Globus pallidus (tissue), 1 donor: ENCODE measurements at regions not wholly inside any gene's neighbourhood (a gene's known extent, or its start where the extent isn't known, plus 50 kb on each side); places are given as distances from the start of the nearest gene placed in this dataset.

Experiments used
- DNase-seq: peaks from one replicate; pipeline ENCODE4 v3.0.0-alpha.2; 2015; ENCODE audit warnings: low spot score

DNA sequence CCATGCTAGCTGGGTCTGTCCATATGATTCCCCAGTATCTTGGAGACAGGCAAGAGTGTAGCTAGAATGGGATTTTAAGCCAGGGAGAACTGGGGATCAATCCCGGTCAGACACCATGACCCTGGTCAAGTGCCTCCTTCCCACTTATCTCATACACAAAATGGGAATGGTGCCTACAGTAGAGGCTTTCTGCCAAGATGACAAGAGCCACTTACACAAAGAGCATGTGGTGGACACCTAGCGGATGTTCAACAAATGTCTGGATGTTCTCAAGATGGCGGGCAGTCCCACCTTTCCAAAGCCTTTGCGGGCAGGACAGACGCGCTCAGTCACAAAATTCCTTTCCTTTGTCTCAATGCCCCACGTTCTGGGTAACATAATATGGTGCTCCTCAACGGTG, 57.3 kb downstream of the MAF start:
- DNase-seq: no peak

DNA sequence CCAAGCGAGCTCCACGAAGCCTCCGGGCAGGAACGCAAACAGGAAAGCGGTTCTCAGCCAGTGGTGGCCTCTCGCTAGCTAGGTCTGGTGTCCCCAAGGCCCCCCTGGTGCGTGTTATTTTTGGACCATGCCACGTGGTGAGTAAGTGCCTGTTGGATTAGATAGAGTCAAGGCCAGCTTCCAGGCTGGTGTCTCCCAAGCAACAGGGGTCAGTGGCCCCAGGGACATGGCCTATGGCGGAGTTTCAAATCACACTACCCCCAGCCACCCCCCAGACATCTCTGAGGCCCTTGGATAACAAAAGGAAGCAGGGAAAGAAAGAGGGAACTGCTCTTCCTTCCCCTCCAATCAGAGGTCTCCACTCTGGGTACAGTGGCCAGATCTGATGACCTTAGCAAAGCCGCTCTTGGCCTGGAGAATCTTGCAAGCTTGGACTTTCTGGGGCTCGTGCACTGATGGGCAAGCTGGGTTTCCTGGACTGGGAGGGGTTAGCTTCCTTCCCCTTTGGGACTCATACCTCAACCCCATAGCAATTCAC, 58.2 kb downstream of the MAF start:
- DNase-seq: peak; percentile 60

DNA sequence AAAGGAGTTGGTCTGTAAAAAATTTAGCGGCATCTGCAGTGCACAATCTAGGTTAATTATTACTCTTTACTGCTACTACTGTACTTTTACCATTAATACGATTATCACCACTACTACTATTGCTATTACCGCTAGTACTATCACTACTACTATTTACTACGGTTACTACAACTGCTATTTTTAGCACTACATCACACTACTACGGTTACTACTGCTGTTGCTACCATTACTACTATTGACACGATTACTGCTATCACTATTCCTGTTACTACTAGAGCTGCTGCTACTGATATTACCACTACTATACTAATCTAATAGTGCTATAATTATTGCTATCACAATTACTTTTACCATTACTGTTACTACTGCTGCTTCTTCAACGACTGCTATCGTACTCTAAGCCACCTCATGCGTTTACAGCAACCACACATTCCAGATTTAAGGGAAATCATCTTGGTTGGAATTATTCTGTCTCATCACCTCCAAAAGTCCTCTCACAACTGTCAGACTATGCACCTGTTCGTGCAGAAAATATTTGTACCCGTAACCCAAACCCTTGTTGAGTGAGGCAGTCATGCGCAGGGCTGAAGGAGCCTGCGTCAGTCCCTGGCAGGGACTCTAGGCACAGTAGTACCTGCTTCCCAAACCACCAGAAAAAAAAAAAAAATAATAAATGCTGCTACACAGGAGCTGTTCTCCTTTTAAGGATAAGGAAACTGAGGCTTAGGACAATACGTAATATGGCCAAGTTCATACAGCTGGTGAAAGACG, 59.5 kb downstream of the MAF start:
- no peak for DNase-seq

GRCh38 chr16:79537584-79537983, 63.0 kb downstream of the MAF start:
- DNase-seq: no peak

GRCh38 chr16:79536958-79537357, 63.6 kb downstream of the MAF start:
- DNase-seq: no peak

DNA sequence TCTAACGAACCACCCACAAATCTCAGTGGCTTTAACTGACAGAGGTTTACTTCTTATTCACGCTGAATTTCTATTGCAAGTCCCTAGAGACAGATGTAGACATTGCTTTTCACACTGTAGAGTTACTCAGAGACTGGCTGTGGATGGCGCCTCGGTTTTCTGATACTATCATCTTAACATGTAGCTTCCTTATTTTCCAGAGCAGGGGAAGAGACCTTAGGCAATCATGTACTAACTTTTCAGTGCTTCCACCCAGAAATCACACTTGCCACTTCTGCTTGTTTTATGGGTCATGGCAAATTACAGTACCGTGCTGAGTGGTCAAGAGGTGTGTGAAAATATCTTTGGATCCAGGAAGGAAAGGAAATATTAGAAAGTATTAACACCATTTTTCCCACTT, 65.4 kb downstream of the MAF start:
- DNase-seq: peak; percentile 35

DNA sequence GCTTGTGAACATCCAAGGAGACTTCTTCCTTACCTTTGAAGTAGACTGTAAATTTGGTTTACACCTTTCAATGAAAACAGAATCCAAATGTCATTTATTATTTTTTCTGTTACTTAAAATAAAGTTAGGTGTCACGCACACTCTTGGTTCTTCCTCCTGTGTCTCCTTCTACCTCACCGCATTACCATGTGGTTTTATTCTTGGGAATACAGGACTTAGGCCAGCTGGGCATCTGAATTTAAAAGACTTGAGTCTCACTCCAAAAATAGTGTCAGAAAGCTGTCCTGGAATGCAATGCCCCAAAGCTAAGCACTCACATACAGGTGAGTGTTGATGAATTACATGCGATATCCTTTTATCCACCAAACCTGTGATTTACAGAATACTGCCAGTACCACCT, 66.4 kb downstream of the MAF start:
- DNase-seq: no peak

- no peak for DNase-seq
Measured at GRCh38 chr16:79533292-79533691, 67.2 kb downstream of the MAF start.

GRCh38 chr16:79532785-79533184, 67.8 kb downstream of the MAF start:
- DNase-seq: no peak

DNA sequence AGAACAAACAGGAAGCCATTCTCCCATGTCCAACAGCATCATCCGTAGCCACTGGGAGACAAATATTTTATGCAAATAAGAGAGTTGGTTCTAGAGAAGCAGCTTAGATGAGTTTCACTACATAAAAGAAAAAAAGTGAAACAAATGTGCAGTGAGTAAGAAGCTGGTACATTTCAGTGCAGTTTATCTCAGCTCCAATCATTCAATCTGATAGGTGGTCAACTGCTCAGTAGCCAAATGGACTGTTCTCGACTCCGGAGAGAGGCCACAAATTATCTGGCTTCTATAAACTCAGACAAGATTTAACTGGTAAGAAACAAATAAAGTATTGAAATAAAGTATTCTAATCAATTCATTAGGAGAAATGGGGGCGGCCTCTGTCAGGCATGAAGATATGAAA, 68.3 kb downstream of the MAF start:
- no peak for DNase-seq

DNA sequence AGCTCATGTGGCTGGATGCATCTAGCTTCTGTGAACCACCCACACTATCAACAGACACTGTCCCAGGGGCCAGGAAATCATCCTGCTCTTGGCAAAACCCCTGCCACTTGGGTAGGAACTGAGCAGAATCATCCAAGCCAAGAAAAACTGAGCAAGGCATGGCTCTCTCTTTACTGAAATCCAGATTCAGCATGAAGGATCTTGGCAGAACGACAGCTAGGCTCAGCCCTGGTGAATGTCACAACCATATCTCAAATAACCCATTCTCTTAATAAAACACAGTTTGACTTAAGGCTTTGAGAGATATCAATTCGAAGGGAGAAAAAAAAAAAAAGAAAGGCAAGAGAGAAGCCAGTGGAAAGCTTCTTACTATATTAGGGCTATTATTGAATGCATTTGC, 72.2 kb downstream of the MAF start:
- no peak for DNase-seq

DNA sequence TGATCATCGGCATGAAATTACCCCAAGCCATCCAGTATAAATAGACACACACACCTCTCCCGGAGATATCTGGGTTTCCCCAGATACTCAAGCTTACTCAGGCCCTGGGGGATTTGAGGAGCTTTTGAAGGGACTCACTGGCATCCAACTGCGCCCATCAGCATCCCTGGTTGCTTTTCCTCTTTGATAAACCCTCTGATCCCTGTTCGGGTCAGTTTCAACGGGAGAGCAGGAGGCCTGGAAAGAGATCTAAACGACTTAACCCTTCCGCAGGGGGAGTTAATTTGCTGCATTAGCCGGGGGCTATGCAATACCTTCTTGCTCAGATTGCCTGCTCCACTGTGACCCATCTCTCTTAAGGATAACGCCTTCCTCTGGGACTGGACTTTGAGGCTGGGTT, 76.6 kb downstream of the MAF start:
- DNase-seq: no peak

DNA sequence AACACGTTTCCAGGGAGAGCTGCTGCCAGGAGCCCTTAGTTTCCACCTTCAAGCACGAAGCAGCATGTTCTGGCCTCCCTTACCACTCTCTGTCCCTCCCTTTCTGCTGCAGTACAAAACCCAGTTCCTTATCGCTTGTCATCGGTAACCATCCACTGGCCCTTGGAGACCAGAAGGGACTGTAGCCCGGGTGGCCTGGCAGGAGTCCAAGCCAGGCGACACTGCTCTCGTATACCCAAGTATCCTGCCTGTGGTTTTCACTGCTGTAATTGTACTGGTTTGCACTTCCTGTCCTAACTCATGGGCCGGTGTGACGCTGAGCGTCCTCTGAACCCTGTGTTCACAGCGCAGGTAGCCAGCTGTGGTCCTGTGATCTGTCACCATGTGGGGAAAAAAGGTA, 81.1 kb downstream of the MAF start:
- peak; percentile 17 for DNase-seq

GRCh38 chr16:79517156-79517555, 83.4 kb downstream of the MAF start:
- DNase-seq: no peak

- DNase-seq: no peak
Measured at GRCh38 chr16:79510879-79511278, 89.7 kb downstream of the MAF start.

DNA sequence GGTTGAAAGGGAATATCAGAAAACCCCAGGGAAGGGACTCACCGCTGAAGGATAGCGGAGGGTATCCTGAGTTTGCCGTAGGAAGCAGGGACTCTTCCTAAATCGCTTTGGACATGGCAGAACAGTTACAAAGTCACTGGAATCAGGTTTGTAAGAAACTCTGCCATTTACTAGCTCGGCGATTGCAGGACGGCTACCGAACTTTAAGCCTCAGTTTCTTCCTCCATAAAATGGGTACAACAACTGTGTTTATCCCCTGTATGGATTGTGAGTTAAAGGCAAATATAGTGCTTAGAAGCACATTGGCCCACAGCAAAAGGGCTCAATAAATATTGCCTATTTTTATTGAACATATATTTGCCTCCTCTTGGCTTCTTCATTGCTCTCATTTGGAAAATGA, 90.6 kb downstream of the MAF start:
- no peak for DNase-seq

GRCh38 chr16:79509211-79509631, 91.3 kb downstream of the MAF start:
- peak; percentile 75 for DNase-seq

GRCh38 chr16:79508294-79508693, 92.2 kb downstream of the MAF start:
- no peak for DNase-seq

DNA sequence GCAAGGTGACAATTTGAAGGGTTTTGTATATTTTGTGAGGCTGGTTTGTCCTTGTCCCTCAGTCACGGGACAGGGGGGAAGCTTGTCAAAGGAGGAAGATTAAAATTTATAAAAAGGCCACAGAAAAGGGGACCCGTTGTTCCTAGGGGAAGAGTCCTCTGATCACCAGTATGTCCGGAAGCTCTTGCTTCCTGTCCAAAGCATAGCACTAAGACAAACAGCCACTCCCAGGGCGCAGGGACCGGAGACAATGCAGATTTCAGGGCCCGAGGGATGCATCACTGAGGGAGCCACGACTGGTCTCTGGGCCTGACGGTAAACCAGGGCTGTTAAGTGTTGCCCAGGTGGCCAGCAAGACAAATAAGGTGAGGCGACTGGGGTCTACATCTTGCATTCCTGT, 95.2 kb downstream of the MAF start:
- DNase-seq: no peak

DNA sequence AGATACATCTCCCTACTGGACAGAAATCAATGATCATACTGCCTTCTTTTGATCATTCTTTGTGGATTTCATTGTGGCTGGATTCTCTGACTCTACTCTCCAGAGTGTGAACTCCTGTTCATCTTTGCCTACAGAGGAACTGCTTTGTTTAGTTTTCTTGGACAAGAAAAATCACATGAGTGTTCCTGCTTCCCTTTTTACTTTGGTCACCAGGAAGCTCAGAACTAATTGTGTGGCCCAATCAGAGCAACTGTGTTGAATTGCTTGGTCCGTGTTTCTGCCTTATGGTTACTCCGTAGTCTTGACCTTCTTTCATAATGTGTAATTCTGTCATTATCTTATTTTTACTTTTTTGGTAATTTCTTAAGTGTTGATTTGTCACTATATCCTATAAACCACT, 97.0 kb downstream of the MAF start:
- no peak for DNase-seq

DNA sequence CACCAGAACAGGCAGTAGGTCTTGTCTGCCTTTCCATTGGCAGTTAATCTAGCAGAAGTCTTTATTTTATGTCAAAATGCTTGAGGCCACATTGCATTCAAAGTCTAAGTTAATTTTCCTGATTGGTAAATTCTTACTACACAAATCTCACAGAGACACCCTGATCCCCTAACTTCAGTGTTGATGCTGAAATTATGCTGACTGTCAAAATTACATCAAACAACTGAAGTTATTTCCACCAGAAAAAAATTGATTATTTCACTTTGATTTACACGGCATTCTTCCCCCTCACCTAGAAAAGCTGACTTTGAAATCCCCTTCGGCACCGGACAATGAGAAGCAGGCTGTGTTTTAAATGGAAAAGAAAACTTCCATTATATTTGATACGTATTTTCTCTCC, 99.1 kb downstream of the MAF start:
- no peak for DNase-seq

DNA sequence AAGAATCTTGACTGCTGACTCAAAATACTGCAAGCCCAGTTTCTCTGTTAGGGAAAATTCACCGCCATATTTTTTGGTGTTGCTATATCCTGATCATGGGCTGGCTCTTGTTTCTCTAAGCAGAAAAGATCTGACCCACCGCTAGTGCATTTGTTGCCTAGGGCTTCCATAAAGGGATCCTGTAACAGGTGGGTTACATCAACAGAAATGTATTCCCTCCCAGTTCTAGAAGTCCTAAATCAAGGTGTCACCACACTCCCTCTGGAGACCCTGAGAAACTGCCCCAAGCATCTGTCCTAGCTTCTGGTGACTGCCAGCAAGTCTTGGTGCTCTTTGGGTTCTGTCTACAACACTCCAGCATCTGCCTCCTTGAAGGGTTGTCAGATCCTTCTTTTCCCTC, 99.7 kb downstream of the MAF start:
- DNase-seq: no peak

DNA sequence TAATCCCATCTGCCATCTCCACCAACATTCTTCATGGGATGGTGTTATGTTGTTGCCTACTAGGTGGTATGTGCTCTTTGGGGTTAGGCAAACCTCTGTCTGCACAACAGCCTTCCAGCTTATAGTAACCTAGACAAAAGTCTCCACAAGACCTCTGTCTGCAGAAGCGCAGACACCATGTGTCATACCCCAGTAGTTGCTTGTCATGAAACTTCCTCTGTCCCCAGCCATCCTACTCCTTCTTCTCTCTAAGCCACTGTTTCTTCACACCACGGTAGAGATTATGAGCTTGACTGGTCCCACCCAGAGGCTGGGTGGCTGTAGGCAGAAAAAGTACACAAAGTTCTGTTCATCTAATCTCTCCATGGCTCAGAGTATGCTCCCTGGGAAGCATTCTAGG, 100.3 kb downstream of the MAF start:
- no peak for DNase-seq

- DNase-seq: no peak
Measured at GRCh38 chr16:79498928-79499327, 101.6 kb downstream of the MAF start.
